GM18951 (cell line): ENCODE measurements at regions not wholly inside any gene's neighbourhood (a gene's known extent, or its start where the extent isn't known, plus 50 kb on each side); places are given as distances from the start of the nearest gene placed in this dataset.

Experiments used
- POLR2A ChIP-seq: IDR thresholded peaks from 4 replicates; pipeline ENCODE4 v1.6.1; 2011; ENCODE audit warnings: mild to moderate bottlenecking; ENCODE audit not compliant: insufficient read length, insufficient read depth; ENCODE audit errors: extremely low read depth
- in situ Hi-C: fragments of 300-500 bp; cut with MboI; formaldehyde crosslinking; loops from one replicate; pipeline ENCODE4 v1.12.0; 2022; ENCODE audit warnings: low sequenced_read_pairs, mixed read lengths, inconsistent platforms; ENCODE audit not compliant: unreplicated experiment

GRCh38 chr13:76724421-76724820, 161.8 kb downstream of the KCTD12 start:
- TF ChIP-seq POLR2A: no peak
- in situ Hi-C loops: no loop called here

GRCh38 chr13:76723551-76724232, 162.5 kb downstream of the KCTD12 start:
- no peak for TF ChIP-seq POLR2A
- in situ Hi-C loops: no loop called here

GRCh38 chr13:76722782-76723181, 163.4 kb downstream of the KCTD12 start:
- TF ChIP-seq POLR2A: no peak
- in situ Hi-C loops: no loop called here

GRCh38 chr13:76720821-76721220, 165.4 kb downstream of the KCTD12 start:
- in situ Hi-C loops: no loop called here
- TF ChIP-seq POLR2A: no peak

- TF ChIP-seq POLR2A: no peak
- in situ Hi-C loops: no loop called here
Measured at GRCh38 chr13:76720416-76720815, 165.8 kb downstream of the KCTD12 start.

GRCh38 chr13:76719955-76720354, 166.2 kb downstream of the KCTD12 start:
- in situ Hi-C loops: no loop called here
- no peak for TF ChIP-seq POLR2A

- in situ Hi-C loops: no loop called here
- no peak for TF ChIP-seq POLR2A
Measured at GRCh38 chr13:76717092-76717491, 169.1 kb downstream of the KCTD12 start.

- TF ChIP-seq POLR2A: no peak
- in situ Hi-C loops: no loop called here
Measured at GRCh38 chr13:76715621-76716020, 170.6 kb downstream of the KCTD12 start.

GRCh38 chr13:76715075-76715474, 171.1 kb downstream of the KCTD12 start:
- no peak for TF ChIP-seq POLR2A
- in situ Hi-C loops: no loop called here

- TF ChIP-seq POLR2A: no peak
- in situ Hi-C loops: no loop called here
Measured at GRCh38 chr13:76713280-76713679, 172.9 kb downstream of the KCTD12 start.

- in situ Hi-C loops: no loop called here
- TF ChIP-seq POLR2A: no peak
Measured at GRCh38 chr13:76711550-76712182, 174.5 kb downstream of the KCTD12 start.

GRCh38 chr13:76709851-76710250, 176.4 kb downstream of the KCTD12 start:
- in situ Hi-C loops: no loop called here

GRCh38 chr13:76708138-76708688, 178.0 kb downstream of the KCTD12 start:
- no peak for TF ChIP-seq POLR2A
- in situ Hi-C loops: no loop called here

More at GRCh38 chr13:76709851-76710250, 176.4 kb downstream of the KCTD12 start:
- no peak for TF ChIP-seq POLR2A

- TF ChIP-seq POLR2A: no peak
- in situ Hi-C loops: no loop called here
Measured at GRCh38 chr13:76707360-76707759, 178.8 kb downstream of the KCTD12 start.
